Fibroblast of lung (primary cell): ENCODE measurements at regions not wholly inside any gene's neighbourhood (a gene's known extent, or its start where the extent isn't known, plus 50 kb on each side); places are given as distances from the start of the nearest gene placed in this dataset.

Experiments
- CTCF ChIP-seq, 2 donors: IDR thresholded peaks in 1 of 2; conservative IDR thresholded peaks in 1 of 2; 1 replicate in 1 of 2; 2 replicates in 1 of 2; pipeline ENCODE4 v1.5.1; 2011 to 2012; ENCODE audit warnings: low read length in 2 of 2, control low read depth in 1 of 2, inconsistent platforms in 1 of 2, low read depth in 1 of 2, mild to moderate bottlenecking in 1 of 2
- EZH2 ChIP-seq: IDR thresholded peaks from 2 replicates; pipeline ENCODE4 v1.5.1; 2012; ENCODE audit warnings: low read length, control low read depth, mild to moderate bottlenecking; ENCODE audit errors: missing control alignments

GRCh38 chr1:14313731-14314431, 284.6 kb upstream of the KAZN start:
- TF ChIP-seq CTCF (conservative IDR thresholded peaks at IDR 0.05 in 1 of 2, IDR thresholded peaks at IDR 0.05 in 1 of 2; ENCODE audit: low read depth in 1 of 2, low read length in 2 of 2) (no peak), EZH2 (no peak)
